BLaER1 treated with 17β-estradiol and CSF1 and Interleukin-3, amounts not matched to agents 10 nM and 100 nM (cell line): ENCODE measurements at regions not wholly inside any gene's neighbourhood (a gene's known extent, or its start where the extent isn't known, plus 50 kb on each side); places are given as distances from the start of the nearest gene placed in this dataset.

ENCODE experiments used
- H3K27ac ChIP-seq, 11 experiments: shearing (Covaris generic); formaldehyde crosslinking; 2 replicates each; pipeline ENCODE4 v1.8.1; 2022
- H3K27me3 ChIP-seq, 11 experiments: shearing (Covaris generic); formaldehyde crosslinking; 2 replicates each; pipeline ENCODE4 v1.8.1; 2022
- H3K36me3 ChIP-seq, 11 experiments: shearing (Covaris generic); formaldehyde crosslinking; 2 replicates each; pipeline ENCODE4 v1.8.1; 2022
- H3K4me1 ChIP-seq, 10 experiments: shearing (Covaris generic); formaldehyde crosslinking; 2 replicates each; pipeline ENCODE4 v1.8.1; 2022
- H3K4me2 ChIP-seq, 11 experiments: shearing (Covaris generic); formaldehyde crosslinking; 2 replicates each; pipeline ENCODE4 v1.8.1; 2022
- H3K4me3 ChIP-seq, 10 experiments: shearing (Covaris generic); formaldehyde crosslinking; 2 replicates each; pipeline ENCODE4 v1.8.1; 2022
- H3K9ac ChIP-seq, 11 experiments: shearing (Covaris generic); formaldehyde crosslinking; 2 replicates each; pipeline ENCODE4 v1.8.1; 2022
- H3K9me3 ChIP-seq, 11 experiments: shearing (Covaris generic); formaldehyde crosslinking; replicated peaks in 1 of 11; 2 replicates each; pipeline ENCODE4 v1.8.1; 2022
- H4K20me1 ChIP-seq, 11 experiments: shearing (Covaris generic); formaldehyde crosslinking; 2 replicates each; pipeline ENCODE4 v1.8.1; 2022
- Cebpa-rat ChIP-seq, 11 experiments: shearing (Covaris generic); IDR thresholded peaks; 2 replicates each; pipeline ENCODE4 v1.8.1; 2022

DNA sequence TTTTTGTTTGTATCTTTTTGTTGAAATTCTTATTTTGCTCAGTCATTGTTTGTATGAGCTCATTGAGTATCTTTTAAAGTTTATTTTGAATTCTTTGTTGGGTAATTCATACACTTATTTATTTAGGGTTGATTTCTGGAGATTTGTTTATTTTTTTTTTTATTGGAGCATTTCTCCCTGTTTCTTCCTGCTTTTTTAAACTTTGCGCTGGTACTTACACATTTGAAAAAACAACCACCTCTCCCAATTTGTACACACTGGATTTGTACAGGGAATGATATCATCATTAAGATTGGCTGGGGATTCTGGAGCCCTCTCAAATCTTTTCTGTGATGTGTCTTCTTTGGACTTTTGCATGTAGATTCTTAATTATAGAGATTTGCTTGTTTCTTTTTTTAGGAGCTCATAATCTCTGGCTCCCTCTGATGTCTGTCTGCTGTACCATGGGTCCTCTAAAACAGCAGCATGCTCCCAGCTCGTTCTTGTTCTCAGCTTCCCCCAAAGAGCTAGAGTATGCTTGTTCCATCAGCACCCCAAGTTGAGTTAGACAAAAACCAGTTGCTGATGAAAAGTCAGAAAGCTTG, 310.7 kb downstream of the DUSP10 start:
- Histone ChIP-seq H3K9me3 (peaks cover 10 to 27% (median 15%) of the 10 kb centered on the region in 11 experiments; a peak in 21 of 22 replicates), H4K20me1 (no peaks in the 10 kb centered on the region), H3K27ac (peak overlapping the region in 3 of 11 experiments; percentile 42 to 68 (median 63); a peak in 5 of 22 replicates), H3K9ac (peak overlapping the region in 2 of 11 experiments; percentile 31 to 32; a peak in 2 of 22 replicates), H3K4me3 (no peak overlapping the region), H3K36me3 (no peaks in the 10 kb centered on the region), H3K4me2 (peak overlapping the region in 3 of 11 experiments; percentile 33 to 69 (median 63); a peak in 6 of 22 replicates), H3K4me1 (peaks cover 0 to 76% (median 0%) of the 10 kb centered on the region in 10 experiments; a peak in 6 of 20 replicates), H3K27me3 (no peaks in the 10 kb centered on the region)
- no peak for TF ChIP-seq Cebpa-rat (IDR thresholded peaks at IDR 0.05)

- Histone ChIP-seq H3K9ac (peak overlapping the region in 2 of 11 experiments; percentile 31 to 32; a peak in 1 of 22 replicates), H3K4me2 (peak overlapping the region in 3 of 11 experiments; percentile 33 to 69 (median 63); a peak in 5 of 22 replicates), H3K4me1 (peaks cover 0 to 81% (median 0%) of the 10 kb centered on the region in 10 experiments; a peak in 6 of 20 replicates), H4K20me1 (no peaks in the 10 kb centered on the region), H3K4me3 (no peak overlapping the region), H3K9me3 (peaks cover 4 to 19% (median 8%) of the 10 kb centered on the region in 11 experiments; a peak in 21 of 22 replicates), H3K27ac (peak overlapping the region in 2 of 11 experiments; percentile 0 to 63; a peak in 2 of 22 replicates), H3K27me3 (no peaks in the 10 kb centered on the region), H3K36me3 (no peaks in the 10 kb centered on the region)
- TF ChIP-seq Cebpa-rat (IDR thresholded peaks at IDR 0.05): no peak
Measured at GRCh38 chr1:221431961-221432360, 309.9 kb downstream of the DUSP10 start.

DNA sequence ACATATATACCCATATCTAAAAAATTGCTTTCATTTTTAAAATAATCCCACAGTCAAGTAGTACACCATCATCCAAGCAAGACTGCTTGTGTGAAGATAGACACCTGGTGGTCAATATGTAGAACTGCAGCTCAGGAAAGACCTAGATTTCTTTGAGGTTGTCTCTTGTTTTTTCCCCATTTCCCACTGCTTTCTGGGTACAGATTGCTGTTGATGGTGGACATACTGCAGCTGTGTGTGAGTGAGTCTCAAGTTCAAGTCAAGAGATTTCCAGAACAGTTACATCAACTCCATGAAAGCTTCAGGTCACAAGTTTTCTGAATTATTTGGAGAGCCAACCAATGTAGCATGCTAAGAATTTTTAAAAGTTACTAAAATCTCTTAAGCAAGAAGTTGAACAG, 306.4 kb downstream of the DUSP10 start:
- Histone ChIP-seq H3K4me3 (no peak overlapping the region), H3K9ac (peak overlapping the region in 3 of 11 experiments; percentile 24 to 48 (median 37); a peak in 4 of 22 replicates), H3K27me3 (no peaks in the 10 kb centered on the region), H3K27ac (peak overlapping the region in 4 of 11 experiments; percentile 9 to 41 (median 25); a peak in 5 of 22 replicates), H3K36me3 (no peaks in the 10 kb centered on the region), H4K20me1 (no peaks in the 10 kb centered on the region), H3K4me1 (peaks cover 0 to 76% (median 16%) of the 10 kb centered on the region in 10 experiments; a peak in 17 of 20 replicates), H3K4me2 (peak overlapping the region in 3 of 11 experiments; percentile 44 to 69 (median 63); a peak in 5 of 22 replicates), H3K9me3 (no peaks in the 10 kb centered on the region)
- TF ChIP-seq Cebpa-rat (IDR thresholded peaks at IDR 0.05): no peak

- Histone ChIP-seq H3K36me3 (no peaks in the 10 kb centered on the region), H3K9me3 (no peaks in the 10 kb centered on the region), H3K27me3 (no peaks in the 10 kb centered on the region), H3K4me2 (no peak overlapping the region), H3K4me1 (peaks cover 0 to 68% (median 18%) of the 10 kb centered on the region in 10 experiments; a peak in 17 of 20 replicates), H3K27ac (no peak overlapping the region), H3K4me3 (no peak overlapping the region), H4K20me1 (no peaks in the 10 kb centered on the region), H3K9ac (no peak overlapping the region)
- TF ChIP-seq Cebpa-rat (IDR thresholded peaks at IDR 0.05): no peak
Measured at GRCh38 chr1:221437171-221437570, 304.7 kb downstream of the DUSP10 start.

GRCh38 chr1:221437926-221438325, 304.0 kb downstream of the DUSP10 start:
- Histone ChIP-seq H3K9ac (no peak overlapping the region), H3K4me1 (peaks cover 0 to 61% (median 18%) of the 10 kb centered on the region in 10 experiments; a peak in 17 of 20 replicates), H3K4me3 (no peak overlapping the region), H3K4me2 (no peak overlapping the region), H3K27ac (no peak overlapping the region), H3K9me3 (no peaks in the 10 kb centered on the region), H4K20me1 (no peaks in the 10 kb centered on the region), H3K36me3 (no peaks in the 10 kb centered on the region), H3K27me3 (no peaks in the 10 kb centered on the region)
- no peak for TF ChIP-seq Cebpa-rat (IDR thresholded peaks at IDR 0.05)

- Histone ChIP-seq H3K9ac (peak overlapping the region in 2 of 11 experiments; percentile 18 to 57; a peak in 4 of 22 replicates), H3K4me1 (peaks cover 0 to 55% (median 18%) of the 10 kb centered on the region in 10 experiments; a peak in 17 of 20 replicates), H3K4me2 (peak overlapping the region in 7 of 11 experiments; percentile 36 to 79 (median 62); a peak in 13 of 22 replicates), H3K27me3 (no peaks in the 10 kb centered on the region), H3K9me3 (no peaks in the 10 kb centered on the region), H3K27ac (peak overlapping the region in 5 of 11 experiments; percentile 0 to 80 (median 40); a peak in 8 of 22 replicates), H3K4me3 (no peak overlapping the region), H3K36me3 (no peaks in the 10 kb centered on the region), H4K20me1 (no peaks in the 10 kb centered on the region)
- TF ChIP-seq Cebpa-rat (IDR thresholded peaks at IDR 0.05): no peak
Measured at GRCh38 chr1:221439008-221439746, 302.7 kb downstream of the DUSP10 start.

- Histone ChIP-seq H3K9me3 (no peaks in the 10 kb centered on the region), H3K27ac (peak overlapping the region in 6 of 11 experiments; percentile 0 to 80 (median 40); a peak in 9 of 22 replicates), H3K4me3 (peak overlapping the region in 1 of 10 experiments; percentile 2; a peak in 1 of 20 replicates), H3K4me1 (peaks cover 0 to 48% (median 18%) of the 10 kb centered on the region in 10 experiments; a peak in 17 of 20 replicates), H3K4me2 (peak overlapping the region in 9 of 11 experiments; percentile 2 to 79 (median 61); a peak in 18 of 22 replicates), H3K9ac (peak overlapping the region in 4 of 11 experiments; percentile 13 to 57 (median 19); a peak in 5 of 22 replicates), H3K27me3 (no peaks in the 10 kb centered on the region), H3K36me3 (no peaks in the 10 kb centered on the region), H4K20me1 (no peaks in the 10 kb centered on the region)
- TF ChIP-seq Cebpa-rat (IDR thresholded peaks at IDR 0.05): no peak
Measured at GRCh38 chr1:221439747-221440501, 302.0 kb downstream of the DUSP10 start.

GRCh38 chr1:221440658-221441057, 301.2 kb downstream of the DUSP10 start:
- no peak for TF ChIP-seq Cebpa-rat (IDR thresholded peaks at IDR 0.05)
- no peaks in the 10 kb centered on the region for H3K36me3 ChIP-seq
- H3K27me3 ChIP-seq: no peaks in the 10 kb centered on the region
- H4K20me1 ChIP-seq: no peaks in the 10 kb centered on the region
- no peaks in the 10 kb centered on the region for H3K9me3 ChIP-seq
- no peak overlapping the region for H3K4me3 ChIP-seq
- peaks cover 0 to 41% (median 18%) of the 10 kb centered on the region in 10 experiments; a peak in 17 of 20 replicates for H3K4me1 ChIP-seq
- H3K27ac ChIP-seq: peak overlapping the region in 3 of 11 experiments; percentile 39 to 80 (median 59); a peak in 6 of 22 replicates
- H3K9ac ChIP-seq: peak overlapping the region in 2 of 11 experiments; percentile 20 to 57; a peak in 4 of 22 replicates
- H3K4me2 ChIP-seq: peak overlapping the region in 7 of 11 experiments; percentile 53 to 79 (median 62); a peak in 12 of 22 replicates
